Keratinocyte (primary cell): ENCODE measurements at regions not wholly inside any gene's neighbourhood (a gene's known extent, or its start where the extent isn't known, plus 50 kb on each side); places are given as distances from the start of the nearest gene placed in this dataset.

ENCODE experiments used
- DNase-seq: peaks from one replicate; pipeline ENCODE4 v3.0.0-alpha.2; 2011; ENCODE audit warnings: low read depth, missing footprints, low spot score
- FAIRE-seq: peaks from 2 replicates; lab custom pipeline; 2011; peaks lifted over from hg19 to GRCh38; lab: Jason Lieb, UNC
- H2AFZ ChIP-seq: 2 replicates; pipeline ENCODE4 v1.6.0; 2012; ENCODE audit warnings: low read length, control low read depth, inconsistent platforms; ENCODE audit not compliant: control insufficient read depth
- H3K27ac ChIP-seq: 2 replicates; pipeline ENCODE4 v1.5.1; 2011; ENCODE audit warnings: low read length; ENCODE audit not compliant: control insufficient read depth, insufficient read depth
- H3K27me3 ChIP-seq: 3 replicates; pipeline ENCODE4 v1.6.0; 2011; ENCODE audit warnings: low read length; ENCODE audit not compliant: control insufficient read depth, insufficient read depth; ENCODE audit errors: extremely low read depth
- H3K36me3 ChIP-seq, 2 experiments: 2 replicates in 1 of 2; 3 replicates in 1 of 2; pipeline ENCODE4 v1.5.1; 2011; ENCODE audit warnings: low read length in 2 of 2, mild to moderate bottlenecking in 1 of 2; ENCODE audit not compliant: control insufficient read depth in 2 of 2, insufficient read depth in 2 of 2; ENCODE audit errors: extremely low read depth in 1 of 2
- H3K4me1 ChIP-seq: 3 replicates; pipeline ENCODE4 v1.5.1; 2011; ENCODE audit warnings: low read length; ENCODE audit not compliant: control insufficient read depth, insufficient read depth; ENCODE audit errors: extremely low read depth
- H3K4me2 ChIP-seq: 3 replicates; pipeline ENCODE4 v1.6.0; 2011; ENCODE audit warnings: low read depth, low read length; ENCODE audit not compliant: control insufficient read depth, insufficient read depth; ENCODE audit errors: extremely low read depth
- H3K4me3 ChIP-seq, 3 experiments: fragments of 200-600 bp in 1 of 3; sonication (generic) in 1 of 3; 2 replicates in 2 of 3; 3 replicates in 1 of 3; pipeline ENCODE4 v1.5.1; 2011 to 2016; ENCODE audit warnings: low read length in 3 of 3, mild to moderate bottlenecking in 3 of 3, control low read depth in 2 of 3, inconsistent platforms in 1 of 3, low read depth in 1 of 3, mixed read lengths in 1 of 3, mixed run types in 1 of 3, moderate library complexity in 1 of 3; ENCODE audit not compliant: control insufficient read depth in 2 of 3, insufficient read depth in 2 of 3; ENCODE audit errors: extremely low read depth in 1 of 3
- H3K79me2 ChIP-seq: 2 replicates; pipeline ENCODE4 v1.6.0; 2012; ENCODE audit warnings: low read length; ENCODE audit not compliant: control insufficient read depth, insufficient read depth
- H3K9ac ChIP-seq: 3 replicates; pipeline ENCODE4 v1.6.0; 2011; ENCODE audit warnings: low read length; ENCODE audit not compliant: control insufficient read depth, insufficient read depth; ENCODE audit errors: extremely low read depth
- H3K9me1 ChIP-seq: 3 replicates; pipeline ENCODE4 v1.6.0; 2011; ENCODE audit warnings: low read length; ENCODE audit not compliant: control insufficient read depth, insufficient read depth; ENCODE audit errors: extremely low read depth
- H3K9me3 ChIP-seq: 2 replicates; pipeline ENCODE4 v1.5.1; 2012; ENCODE audit warnings: low read depth, low read length; ENCODE audit not compliant: control insufficient read depth
- H4K20me1 ChIP-seq: 3 replicates; pipeline ENCODE4 v1.6.0; 2011; ENCODE audit warnings: low read length; ENCODE audit not compliant: control insufficient read depth, insufficient read depth; ENCODE audit errors: extremely low read depth
- CTCF ChIP-seq, 3 experiments: IDR thresholded peaks in 1 of 3; conservative IDR thresholded peaks in 1 of 3; optimal IDR thresholded peaks in 1 of 3; 2 replicates in 2 of 3; 3 replicates in 1 of 3; pipeline versions ENCODE3 to v1.5.1; 2011; ENCODE audit warnings: low read length in 3 of 3, mild to moderate bottlenecking in 3 of 3, moderate library complexity in 2 of 3, control low read depth in 1 of 3, inconsistent platforms in 1 of 3; ENCODE audit not compliant: insufficient read depth in 2 of 3; ENCODE audit errors: extremely low read depth in 1 of 3
- EZH2 ChIP-seq: IDR thresholded peaks from one replicate; pipeline ENCODE4 v1.6.1; 2012; ENCODE audit warnings: inconsistent platforms, mild to moderate bottlenecking, low read length, moderate library complexity
- dilution Hi-C: fragments of 300-500 bp; cut with MboI; formaldehyde crosslinking; loops from one replicate; pipeline ENCODE4 v1.7.0; 2020; ENCODE audit warnings: low sequenced_read_pairs; ENCODE audit not compliant: extremely low pct_ligation_motif_present

- FAIRE-seq: no peak
- dilution Hi-C loops: no loop called here
- H3K27ac ChIP-seq: no peak overlapping the region
- no peak overlapping the region for H3K4me2 ChIP-seq
- no peaks in the 10 kb centered on the region for H3K36me3 ChIP-seq
- no peaks in the 10 kb centered on the region for H3K4me1 ChIP-seq
- H4K20me1 ChIP-seq: no peaks in the 10 kb centered on the region
- H3K79me2 ChIP-seq: no peaks in the 10 kb centered on the region
- no peaks in the 10 kb centered on the region for H3K9me1 ChIP-seq
- no peaks in the 10 kb centered on the region for H3K27me3 ChIP-seq
- no peak overlapping the region for H2AFZ ChIP-seq
- no peak for DNase-seq
- no peaks in the 10 kb centered on the region for H3K9me3 ChIP-seq
- H3K9ac ChIP-seq: no peak overlapping the region
- no peak overlapping the region for H3K4me3 ChIP-seq
- TF ChIP-seq EZH2 (no peak), CTCF (optimal IDR thresholded peaks at IDR 0.05 in 1 of 3, IDR thresholded peaks at IDR 0.05 in 1 of 3, conservative IDR thresholded peaks at IDR 0.05 in 1 of 3; ENCODE audit: extremely low read depth in 1 of 3, insufficient read depth in 2 of 3, low read length in 3 of 3) (peak in 2 of 3 experiments; percentile 17 to 39)
Observed at GRCh38 chr12:58247633-58248032, 306.3 kb downstream of the ATP23 start.

- dilution Hi-C loops: no loop called here
- TF ChIP-seq EZH2 (no peak), CTCF (optimal IDR thresholded peaks at IDR 0.05 in 1 of 3, IDR thresholded peaks at IDR 0.05 in 1 of 3, conservative IDR thresholded peaks at IDR 0.05 in 1 of 3; ENCODE audit: extremely low read depth in 1 of 3, insufficient read depth in 2 of 3, low read length in 3 of 3) (no peak)
- FAIRE-seq: no peak
Observed at GRCh38 chr12:58248599-58248998, 307.2 kb downstream of the ATP23 start.

More at GRCh38 chr12:58248599-58248998, 307.2 kb downstream of the ATP23 start:
- Histone ChIP-seq H3K27ac (no peak overlapping the region), H2AFZ (no peak overlapping the region), H3K9me1 (no peaks in the 10 kb centered on the region), H3K9me3 (no peaks in the 10 kb centered on the region), H3K27me3 (no peaks in the 10 kb centered on the region), H3K4me2 (no peak overlapping the region), H3K4me1 (peaks cover 6% of the 10 kb centered on the region), H3K36me3 (no peaks in the 10 kb centered on the region), H3K4me3 (no peak overlapping the region), H3K9ac (no peak overlapping the region), H3K79me2 (no peaks in the 10 kb centered on the region), H4K20me1 (no peaks in the 10 kb centered on the region)
- no peak for DNase-seq
